H1 (cell line): ENCODE measurements at regions not wholly inside any gene's neighbourhood (a gene's known extent, or its start where the extent isn't known, plus 50 kb on each side); places are given as distances from the start of the nearest gene placed in this dataset.

ENCODE experiments used
- BACH1 ChIP-seq: IDR thresholded peaks from 2 replicates; pipeline ENCODE4 v1.6.1; 2012; ENCODE audit warnings: low read length, improper control_type of control experiment
- BCL11A ChIP-seq, 2 experiments: IDR thresholded peaks; one replicate each; pipeline ENCODE4 v1.6.1; 2011; ENCODE audit warnings: low read depth in 2 of 2, low read length in 2 of 2, mild to moderate bottlenecking in 2 of 2
- CBX8 ChIP-seq: fragments of 300-800, 300-1000 bp; sonication (generic); IDR thresholded peaks from 2 replicates; pipeline ENCODE4 v1.7.1; 2016; ENCODE audit warnings: low read depth, low read length, borderline replicate concordance
- CTBP2 ChIP-seq: IDR thresholded peaks from 2 replicates; pipeline ENCODE4 v1.7.0; 2011; ENCODE audit warnings: borderline replicate concordance, mild to moderate bottlenecking, moderate library complexity, mixed read lengths, low read length; ENCODE audit not compliant: insufficient read depth, insufficient read length
- HDAC2 ChIP-seq, 2 experiments: fragments of 300-600 bp in 1 of 2; sonication (generic) in 1 of 2; IDR thresholded peaks; 2 replicates each; pipeline ENCODE4 v1.6.1; 2011 to 2012; ENCODE audit warnings: low read depth in 2 of 2, low read length in 2 of 2, mild to moderate bottlenecking in 2 of 2, moderate library complexity in 2 of 2, borderline replicate concordance in 1 of 2, inconsistent platforms in 1 of 2
- HDAC6 ChIP-seq: IDR thresholded peaks from one replicate; pipeline ENCODE4 v1.7.1; 2012; ENCODE audit warnings: low read depth, mild to moderate bottlenecking, inconsistent platforms, low read length, moderate library complexity
- KDM1A ChIP-seq: fragments of 200-600, 300-600 bp; sonication (generic); IDR thresholded peaks from 2 replicates; pipeline ENCODE4 v1.7.1; 2016; ENCODE audit warnings: mild to moderate bottlenecking, low read length, borderline replicate concordance
- PHF8 ChIP-seq: fragments of 200-600 bp; sonication (generic); conservative IDR thresholded peaks from 2 replicates; pipeline ENCODE4 v1.7.1; 2012; ENCODE audit warnings: low read depth, mild to moderate bottlenecking, inconsistent platforms, low read length, moderate library complexity
- SIRT6 ChIP-seq: IDR thresholded peaks from one replicate; pipeline ENCODE4 v1.7.1; 2012; ENCODE audit warnings: low read length, inconsistent platforms
- SUZ12 ChIP-seq: fragments of 200-600 bp; sonication (generic); IDR thresholded peaks from 2 replicates; pipeline ENCODE4 v1.6.1; 2012; ENCODE audit warnings: mild to moderate bottlenecking, inconsistent platforms, low read length, moderate library complexity, mixed read lengths
- TAF1 ChIP-seq: IDR thresholded peaks from 2 replicates; pipeline ENCODE4 v1.6.1; 2011; ENCODE audit warnings: mild to moderate bottlenecking, low read depth, low read length
- YY1 ChIP-seq: IDR thresholded peaks from 2 replicates; pipeline ENCODE4 v1.6.1; 2011; ENCODE audit warnings: low read depth, mild to moderate bottlenecking, low read length
- TF ChIP-seq, protein P1 (sequence below): fragments of 300-600 bp; sonication (generic); IDR thresholded peaks from 2 replicates; pipeline ENCODE4 v1.7.1; 2012; ENCODE audit warnings: low read length, moderate library complexity, mild to moderate bottlenecking, inconsistent platforms; ENCODE audit not compliant: insufficient replicate concordance

- TF ChIP-seq, protein P1, sequence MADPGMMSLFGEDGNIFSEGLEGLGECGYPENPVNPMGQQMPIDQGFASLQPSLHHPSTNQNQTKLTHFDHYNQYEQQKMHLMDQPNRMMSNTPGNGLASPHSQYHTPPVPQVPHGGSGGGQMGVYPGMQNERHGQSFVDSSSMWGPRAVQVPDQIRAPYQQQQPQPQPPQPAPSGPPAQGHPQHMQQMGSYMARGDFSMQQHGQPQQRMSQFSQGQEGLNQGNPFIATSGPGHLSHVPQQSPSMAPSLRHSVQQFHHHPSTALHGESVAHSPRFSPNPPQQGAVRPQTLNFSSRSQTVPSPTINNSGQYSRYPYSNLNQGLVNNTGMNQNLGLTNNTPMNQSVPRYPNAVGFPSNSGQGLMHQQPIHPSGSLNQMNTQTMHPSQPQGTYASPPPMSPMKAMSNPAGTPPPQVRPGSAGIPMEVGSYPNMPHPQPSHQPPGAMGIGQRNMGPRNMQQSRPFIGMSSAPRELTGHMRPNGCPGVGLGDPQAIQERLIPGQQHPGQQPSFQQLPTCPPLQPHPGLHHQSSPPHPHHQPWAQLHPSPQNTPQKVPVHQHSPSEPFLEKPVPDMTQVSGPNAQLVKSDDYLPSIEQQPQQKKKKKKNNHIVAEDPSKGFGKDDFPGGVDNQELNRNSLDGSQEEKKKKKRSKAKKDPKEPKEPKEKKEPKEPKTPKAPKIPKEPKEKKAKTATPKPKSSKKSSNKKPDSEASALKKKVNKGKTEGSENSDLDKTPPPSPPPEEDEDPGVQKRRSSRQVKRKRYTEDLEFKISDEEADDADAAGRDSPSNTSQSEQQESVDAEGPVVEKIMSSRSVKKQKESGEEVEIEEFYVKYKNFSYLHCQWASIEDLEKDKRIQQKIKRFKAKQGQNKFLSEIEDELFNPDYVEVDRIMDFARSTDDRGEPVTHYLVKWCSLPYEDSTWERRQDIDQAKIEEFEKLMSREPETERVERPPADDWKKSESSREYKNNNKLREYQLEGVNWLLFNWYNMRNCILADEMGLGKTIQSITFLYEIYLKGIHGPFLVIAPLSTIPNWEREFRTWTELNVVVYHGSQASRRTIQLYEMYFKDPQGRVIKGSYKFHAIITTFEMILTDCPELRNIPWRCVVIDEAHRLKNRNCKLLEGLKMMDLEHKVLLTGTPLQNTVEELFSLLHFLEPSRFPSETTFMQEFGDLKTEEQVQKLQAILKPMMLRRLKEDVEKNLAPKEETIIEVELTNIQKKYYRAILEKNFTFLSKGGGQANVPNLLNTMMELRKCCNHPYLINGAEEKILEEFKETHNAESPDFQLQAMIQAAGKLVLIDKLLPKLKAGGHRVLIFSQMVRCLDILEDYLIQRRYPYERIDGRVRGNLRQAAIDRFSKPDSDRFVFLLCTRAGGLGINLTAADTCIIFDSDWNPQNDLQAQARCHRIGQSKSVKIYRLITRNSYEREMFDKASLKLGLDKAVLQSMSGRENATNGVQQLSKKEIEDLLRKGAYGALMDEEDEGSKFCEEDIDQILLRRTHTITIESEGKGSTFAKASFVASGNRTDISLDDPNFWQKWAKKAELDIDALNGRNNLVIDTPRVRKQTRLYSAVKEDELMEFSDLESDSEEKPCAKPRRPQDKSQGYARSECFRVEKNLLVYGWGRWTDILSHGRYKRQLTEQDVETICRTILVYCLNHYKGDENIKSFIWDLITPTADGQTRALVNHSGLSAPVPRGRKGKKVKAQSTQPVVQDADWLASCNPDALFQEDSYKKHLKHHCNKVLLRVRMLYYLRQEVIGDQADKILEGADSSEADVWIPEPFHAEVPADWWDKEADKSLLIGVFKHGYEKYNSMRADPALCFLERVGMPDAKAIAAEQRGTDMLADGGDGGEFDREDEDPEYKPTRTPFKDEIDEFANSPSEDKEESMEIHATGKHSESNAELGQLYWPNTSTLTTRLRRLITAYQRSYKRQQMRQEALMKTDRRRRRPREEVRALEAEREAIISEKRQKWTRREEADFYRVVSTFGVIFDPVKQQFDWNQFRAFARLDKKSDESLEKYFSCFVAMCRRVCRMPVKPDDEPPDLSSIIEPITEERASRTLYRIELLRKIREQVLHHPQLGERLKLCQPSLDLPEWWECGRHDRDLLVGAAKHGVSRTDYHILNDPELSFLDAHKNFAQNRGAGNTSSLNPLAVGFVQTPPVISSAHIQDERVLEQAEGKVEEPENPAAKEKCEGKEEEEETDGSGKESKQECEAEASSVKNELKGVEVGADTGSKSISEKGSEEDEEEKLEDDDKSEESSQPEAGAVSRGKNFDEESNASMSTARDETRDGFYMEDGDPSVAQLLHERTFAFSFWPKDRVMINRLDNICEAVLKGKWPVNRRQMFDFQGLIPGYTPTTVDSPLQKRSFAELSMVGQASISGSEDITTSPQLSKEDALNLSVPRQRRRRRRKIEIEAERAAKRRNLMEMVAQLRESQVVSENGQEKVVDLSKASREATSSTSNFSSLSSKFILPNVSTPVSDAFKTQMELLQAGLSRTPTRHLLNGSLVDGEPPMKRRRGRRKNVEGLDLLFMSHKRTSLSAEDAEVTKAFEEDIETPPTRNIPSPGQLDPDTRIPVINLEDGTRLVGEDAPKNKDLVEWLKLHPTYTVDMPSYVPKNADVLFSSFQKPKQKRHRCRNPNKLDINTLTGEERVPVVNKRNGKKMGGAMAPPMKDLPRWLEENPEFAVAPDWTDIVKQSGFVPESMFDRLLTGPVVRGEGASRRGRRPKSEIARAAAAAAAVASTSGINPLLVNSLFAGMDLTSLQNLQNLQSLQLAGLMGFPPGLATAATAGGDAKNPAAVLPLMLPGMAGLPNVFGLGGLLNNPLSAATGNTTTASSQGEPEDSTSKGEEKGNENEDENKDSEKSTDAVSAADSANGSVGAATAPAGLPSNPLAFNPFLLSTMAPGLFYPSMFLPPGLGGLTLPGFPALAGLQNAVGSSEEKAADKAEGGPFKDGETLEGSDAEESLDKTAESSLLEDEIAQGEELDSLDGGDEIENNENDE = no peak
- TF ChIP-seq CTBP2 = no peak
- no peak for TF ChIP-seq SUZ12
- no peak for TF ChIP-seq TAF1
- TF ChIP-seq HDAC6 = no peak
- no peak for TF ChIP-seq PHF8
- no peak for TF ChIP-seq BACH1
- TF ChIP-seq BCL11A (IDR thresholded peaks at IDR 0.05; ENCODE audit: low read depth in 2 of 2, low read length in 2 of 2) = no peak
- TF ChIP-seq KDM1A = no peak
- TF ChIP-seq SIRT6 = no peak
- TF ChIP-seq YY1 = no peak
- no peak for TF ChIP-seq CBX8
- TF ChIP-seq HDAC2 (IDR thresholded peaks at IDR 0.05; ENCODE audit: borderline replicate concordance in 1 of 2, low read depth in 2 of 2, low read length in 2 of 2) = no peak
These were observed 83.9 kb upstream of the SYNDIG1 start (continued) for GRCh38 chr20:24385547-24385946.
